CD4-positive, alpha-beta memory T cell (primary cell): ENCODE measurements at regions not wholly inside any gene's neighbourhood (a gene's known extent, or its start where the extent isn't known, plus 50 kb on each side); places are given as distances from the start of the nearest gene placed in this dataset.
"Not testable (repeated sequence)": the region's sequence is repeated elsewhere in the genome, so short reads cannot be mapped to it uniquely, and the experiment has no call there.

Experiments used
- CTCF ChIA-PET: fragments of 350-600 bp; sonication (Branson Sonifier 250); formaldehyde crosslinking; loops from one replicate; lab custom pipeline; 2021; ENCODE audit warnings: inconsistent platforms; ENCODE audit not compliant: partially characterized antibody; lab: Charles Lee
- POLR2A ChIA-PET: fragments of 350-600 bp; sonication (Branson Sonifier 250); formaldehyde crosslinking; loops from one replicate; lab custom pipeline; 2021; ENCODE audit not compliant: partially characterized antibody; lab: Charles Lee
- DNase-seq, 5 donors: peaks; one replicate each; pipeline versions ENCODE4 v3.0.0 to v3.0.0-alpha.2; 2020 to 2022; ENCODE audit warnings: mixed read lengths in 1 of 5
- H3K27ac ChIP-seq: one replicate; pipeline ENCODE4 v1.7.0; 2013; ENCODE audit warnings: low read depth, low read length
- H3K27me3 ChIP-seq: 2 replicates; pipeline ENCODE4 v1.7.0; 2013; ENCODE audit warnings: mild to moderate bottlenecking, low read length, moderate library complexity; ENCODE audit not compliant: insufficient read depth
- H3K36me3 ChIP-seq: 2 replicates; pipeline ENCODE4 v1.7.0; 2013; ENCODE audit warnings: mild to moderate bottlenecking, low read length, moderate library complexity; ENCODE audit not compliant: insufficient read depth
- H3K4me1 ChIP-seq: 2 replicates; pipeline ENCODE4 v1.7.0; 2013; ENCODE audit warnings: mild to moderate bottlenecking, low read length, moderate library complexity; ENCODE audit not compliant: insufficient read depth
- H3K4me3 ChIP-seq, 2 donors: one replicate each; pipeline ENCODE4 v1.7.0; 2013; ENCODE audit warnings: low read length in 2 of 2, mild to moderate bottlenecking in 1 of 2
- H3K9me3 ChIP-seq, 2 donors: one replicate each; pipeline ENCODE4 v1.7.0; 2013; ENCODE audit warnings: low read length in 2 of 2, control low read depth in 1 of 2; ENCODE audit not compliant: control insufficient read depth in 1 of 2
- H3K27ac Mint-ChIP-seq, 7 donors: one replicate each; pipeline ENCODE4 v1.8.0; 2020 to 2021; ENCODE audit warnings: mixed read lengths in 7 of 7, mild to moderate bottlenecking in 6 of 7, inconsistent platforms in 3 of 7, moderate library complexity in 3 of 7
- H3K27me3 Mint-ChIP-seq, 2 donors: one replicate each; pipeline ENCODE4 v1.8.0; 2020 to 2021; ENCODE audit warnings: mixed read lengths in 2 of 2
- H3K36me3 Mint-ChIP-seq, 2 donors: one replicate each; pipeline ENCODE4 v1.8.0; 2020 to 2021; ENCODE audit warnings: mixed read lengths in 2 of 2, inconsistent platforms in 1 of 2, mild to moderate bottlenecking in 1 of 2
- H3K4me1 Mint-ChIP-seq, 4 donors: one replicate each; pipeline ENCODE4 v1.8.0; 2020 to 2021; ENCODE audit warnings: mixed read lengths in 4 of 4, mild to moderate bottlenecking in 1 of 4
- H3K4me3 Mint-ChIP-seq, 8 donors: one replicate each; pipeline ENCODE4 v1.8.0; 2020 to 2021; ENCODE audit warnings: mixed read lengths in 8 of 8, mild to moderate bottlenecking in 7 of 8, moderate library complexity in 6 of 8, inconsistent platforms in 3 of 8
- H3K9me3 Mint-ChIP-seq, 8 donors: one replicate each; pipeline ENCODE4 v1.8.0; 2020 to 2021; ENCODE audit warnings: mixed read lengths in 8 of 8, mild to moderate bottlenecking in 5 of 8, inconsistent platforms in 3 of 8, moderate library complexity in 1 of 8
- intact Hi-C: fragments of 100-400 bp; cut with micrococcal nuclease; formaldehyde crosslinking; loops from one replicate; pipeline ENCODE4 v1.15.1; 2023

- Mint-ChIP-seq H3K27me3 (peaks cover 6 to 19% of the 10 kb centered on the region in 2 donors), H3K27ac (no peak overlapping the region), H3K4me3 (no peak overlapping the region), H3K4me1 (no peaks in the 10 kb centered on the region), H3K9me3 (peaks cover 0 to 8% (median 4%) of the 10 kb centered on the region in 8 donors), H3K36me3 (no peaks in the 10 kb centered on the region)
- H3K27ac ChIP-seq, result no peak overlapping the region
- CTCF ChIA-PET, result no interaction called here
- POLR2A ChIA-PET, result no interaction called here
- DNase-seq, result no peak
- no peaks in the 10 kb centered on the region for H3K9me3 ChIP-seq
- intact Hi-C loops, result no loop called here
- no peak overlapping the region for H3K4me3 ChIP-seq
- no peaks in the 10 kb centered on the region for H3K36me3 ChIP-seq
- H3K4me1 ChIP-seq, result no peaks in the 10 kb centered on the region
- no peaks in the 10 kb centered on the region for H3K27me3 ChIP-seq
Observed at GRCh38 chr16:47866423-47866822, 289.4 kb downstream of the ABCC12 start.

- Mint-ChIP-seq H3K27me3 (peaks cover 8 to 17% of the 10 kb centered on the region in 2 donors), H3K36me3 (no peaks in the 10 kb centered on the region), H3K4me3 (no peak overlapping the region), H3K4me1 (no peaks in the 10 kb centered on the region), H3K27ac (no peak overlapping the region), H3K9me3 (peaks cover 0 to 8% (median 4%) of the 10 kb centered on the region in 8 donors)
- intact Hi-C loops, result no loop called here
- Histone ChIP-seq H3K9me3 (no peaks in the 10 kb centered on the region), H3K4me1 (no peaks in the 10 kb centered on the region), H3K36me3 (no peaks in the 10 kb centered on the region), H3K27me3 (no peaks in the 10 kb centered on the region), H3K4me3 (no peak overlapping the region), H3K27ac (no peak overlapping the region)
- DNase-seq, result no peak
- ChIA-PET CTCF (no interaction called here), POLR2A (no interaction called here)
Observed at GRCh38 chr16:47865337-47865855, 290.4 kb downstream of the ABCC12 start.

- intact Hi-C loops, H3K36me3 ChIP-seq, H3K4me3 ChIP-seq, H3K4me1 ChIP-seq, POLR2A ChIA-PET, H3K9me3 Mint-ChIP-seq, H3K9me3 ChIP-seq, CTCF ChIA-PET, H3K27ac ChIP-seq, H3K27me3 ChIP-seq, H3K4me1 Mint-ChIP-seq, H3K36me3 Mint-ChIP-seq, H3K27ac Mint-ChIP-seq, H3K4me3 Mint-ChIP-seq, DNase-seq: not testable (repeated sequence)
- H3K27me3 Mint-ChIP-seq, result peaks cover 8 to 17% of the 10 kb centered on the region in 2 donors
Observed at GRCh38 chr16:47864262-47864661, 291.5 kb downstream of the ABCC12 start.

DNA sequence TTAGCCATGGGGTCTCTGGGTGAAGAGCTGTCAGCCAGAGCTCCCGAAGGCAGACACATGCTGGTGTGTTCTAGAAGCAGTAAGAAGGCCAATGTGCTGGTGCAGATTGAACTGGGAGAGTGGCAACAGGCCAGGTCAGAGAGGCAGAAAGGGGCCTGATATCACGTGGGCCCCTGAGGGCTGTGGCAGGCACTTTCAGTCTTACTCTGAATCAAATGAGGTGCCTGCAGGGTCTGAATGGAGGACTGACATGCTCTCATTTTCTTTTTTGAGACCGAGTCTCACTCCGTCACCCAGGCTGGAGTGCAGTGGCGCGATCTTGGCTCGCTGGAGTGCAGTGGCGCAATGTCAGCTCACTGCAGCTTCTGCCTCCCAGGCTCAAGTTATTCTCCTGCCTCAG is 293.8 kb downstream of the ABCC12 start:
- Mint-ChIP-seq H3K27me3 (peaks cover 11 to 15% of the 10 kb centered on the region in 2 donors), H3K36me3 (no peaks in the 10 kb centered on the region), H3K9me3 (peaks cover 0 to 4% (median 0%) of the 10 kb centered on the region in 8 donors), H3K4me1 (no peaks in the 10 kb centered on the region), H3K4me3 (no peak overlapping the region), H3K27ac (no peak overlapping the region)
- DNase-seq, result no peak
- Histone ChIP-seq H3K4me1 (no peaks in the 10 kb centered on the region), H3K4me3 (no peak overlapping the region), H3K9me3 (no peaks in the 10 kb centered on the region), H3K27ac (no peak overlapping the region), H3K36me3 (no peaks in the 10 kb centered on the region), H3K27me3 (no peaks in the 10 kb centered on the region)
- POLR2A ChIA-PET, result no interaction called here
- CTCF ChIA-PET, result no interaction called here
- intact Hi-C loops, result no loop called here

GRCh38 chr16:47858333-47858982 is 297.3 kb downstream of the ABCC12 start:
- H3K9me3 Mint-ChIP-seq, result peaks cover 0 to 4% (median 0%) of the 10 kb centered on the region in 8 donors
- H3K4me3 Mint-ChIP-seq, result no peak overlapping the region
- Histone ChIP-seq H3K27me3 (no peaks in the 10 kb centered on the region), H3K27ac (no peak overlapping the region), H3K9me3 (no peaks in the 10 kb centered on the region), H3K4me1 (no peaks in the 10 kb centered on the region), H3K4me3 (no peak overlapping the region), H3K36me3 (no peaks in the 10 kb centered on the region)
- CTCF ChIA-PET, result no interaction called here
- peaks cover 9 to 10% of the 10 kb centered on the region in 2 donors for H3K27me3 Mint-ChIP-seq
- H3K4me1 Mint-ChIP-seq, result peaks cover 0 to 3% (median 0%) of the 10 kb centered on the region in 4 donors
- no peaks in the 10 kb centered on the region for H3K36me3 Mint-ChIP-seq
- no peak for DNase-seq
- POLR2A ChIA-PET, result no interaction called here
- no peak overlapping the region for H3K27ac Mint-ChIP-seq
- intact Hi-C loops, result no loop called here

- no peaks in the 10 kb centered on the region for H3K9me3 ChIP-seq
- intact Hi-C loops, result no loop called here
- no peak overlapping the region for H3K4me3 Mint-ChIP-seq
- no peak overlapping the region for H3K27ac Mint-ChIP-seq
- no peaks in the 10 kb centered on the region for H3K36me3 ChIP-seq
- H3K4me1 Mint-ChIP-seq, result peaks cover 0 to 3% (median 0%) of the 10 kb centered on the region in 4 donors
- no peaks in the 10 kb centered on the region for H3K4me1 ChIP-seq
- H3K36me3 Mint-ChIP-seq, result no peaks in the 10 kb centered on the region
- ChIA-PET CTCF (no interaction called here), POLR2A (no interaction called here)
- no peak overlapping the region for H3K4me3 ChIP-seq
- H3K27me3 Mint-ChIP-seq, result peaks cover 0 to 7% of the 10 kb centered on the region in 2 donors
- H3K9me3 Mint-ChIP-seq, result peaks cover 0 to 4% (median 2%) of the 10 kb centered on the region in 8 donors
- DNase-seq, result no peak
- no peak overlapping the region for H3K27ac ChIP-seq
- no peaks in the 10 kb centered on the region for H3K27me3 ChIP-seq
Observed at GRCh38 chr16:47855431-47855830, 300.4 kb downstream of the ABCC12 start.

DNA sequence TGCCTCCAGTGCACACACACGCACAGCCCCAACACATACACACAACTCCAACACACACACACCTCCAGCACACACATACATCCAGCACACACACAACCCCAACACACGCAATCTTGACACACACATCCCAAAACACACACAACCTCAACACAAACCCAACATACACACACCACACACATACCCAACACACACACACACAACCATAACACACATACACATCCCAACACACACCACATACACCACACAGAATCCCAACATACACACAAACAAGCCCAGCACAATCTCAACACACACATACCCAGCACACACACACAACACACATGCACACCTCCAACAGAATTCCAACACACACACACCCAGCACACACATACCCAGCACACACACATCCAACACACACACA is 301.1 kb downstream of the ABCC12 start:
- peaks cover 0 to 7% of the 10 kb centered on the region in 2 donors for H3K27me3 Mint-ChIP-seq
- Histone ChIP-seq H3K27me3 (no peaks in the 10 kb centered on the region), H3K9me3 (no peaks in the 10 kb centered on the region), H3K4me3 (no peak overlapping the region), H3K36me3 (no peaks in the 10 kb centered on the region), H3K4me1 (no peaks in the 10 kb centered on the region), H3K27ac (no peak overlapping the region)
- intact Hi-C loops, result no loop called here
- POLR2A ChIA-PET, result no interaction called here
- no peak overlapping the region for H3K27ac Mint-ChIP-seq
- no peaks in the 10 kb centered on the region for H3K36me3 Mint-ChIP-seq
- no peak overlapping the region for H3K4me3 Mint-ChIP-seq
- no peak for DNase-seq
- CTCF ChIA-PET, result no interaction called here
- H3K9me3 Mint-ChIP-seq, result peaks cover 0 to 4% (median 2%) of the 10 kb centered on the region in 8 donors
- H3K4me1 Mint-ChIP-seq, result peaks cover 0 to 3% (median 0%) of the 10 kb centered on the region in 4 donors
